ENCODE measurements at regions not wholly inside any gene's neighbourhood (a gene's known extent, or its start where the extent isn't known, plus 50 kb on each side); places are given as distances from the start of the nearest gene placed in this dataset.

GRCh38 chr1:223462866-223463404 lies 69.7 kb downstream of the CCDC185 start:
- BruUV-seq (replicated peaks): no TSS peak
- DNase-seq (ENCODE audit: low read depth, low spot score) (no peak), ATAC-seq (no peak)
- Histone ChIP-seq H3K36me3 (ENCODE audit: control insufficient read depth, insufficient read depth, low read length) (no peaks in the 10 kb centered on the region), H3K4me3 (ENCODE audit: low read depth in 2 of 2, low read length in 2 of 2) (no peak overlapping the region), H3K27me3 (ENCODE audit: control insufficient read depth, insufficient read depth, low read length) (peaks cover 2% of the 10 kb centered on the region; the same call in 1 of the 2 replicates), H3K4me1 (ENCODE audit: control insufficient read depth, insufficient read depth, low read length) (no peaks in the 10 kb centered on the region), H3K9me3 (ENCODE audit: control insufficient read depth, insufficient read depth, low read depth, low read length) (no peaks in the 10 kb centered on the region), H3K27ac (ENCODE audit: low read length) (no peak overlapping the region)
- TF ChIP-seq, protein P1, sequence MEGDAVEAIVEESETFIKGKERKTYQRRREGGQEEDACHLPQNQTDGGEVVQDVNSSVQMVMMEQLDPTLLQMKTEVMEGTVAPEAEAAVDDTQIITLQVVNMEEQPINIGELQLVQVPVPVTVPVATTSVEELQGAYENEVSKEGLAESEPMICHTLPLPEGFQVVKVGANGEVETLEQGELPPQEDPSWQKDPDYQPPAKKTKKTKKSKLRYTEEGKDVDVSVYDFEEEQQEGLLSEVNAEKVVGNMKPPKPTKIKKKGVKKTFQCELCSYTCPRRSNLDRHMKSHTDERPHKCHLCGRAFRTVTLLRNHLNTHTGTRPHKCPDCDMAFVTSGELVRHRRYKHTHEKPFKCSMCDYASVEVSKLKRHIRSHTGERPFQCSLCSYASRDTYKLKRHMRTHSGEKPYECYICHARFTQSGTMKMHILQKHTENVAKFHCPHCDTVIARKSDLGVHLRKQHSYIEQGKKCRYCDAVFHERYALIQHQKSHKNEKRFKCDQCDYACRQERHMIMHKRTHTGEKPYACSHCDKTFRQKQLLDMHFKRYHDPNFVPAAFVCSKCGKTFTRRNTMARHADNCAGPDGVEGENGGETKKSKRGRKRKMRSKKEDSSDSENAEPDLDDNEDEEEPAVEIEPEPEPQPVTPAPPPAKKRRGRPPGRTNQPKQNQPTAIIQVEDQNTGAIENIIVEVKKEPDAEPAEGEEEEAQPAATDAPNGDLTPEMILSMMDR (IDR thresholded peaks at IDR 0.05): no peak
- TF ChIP-seq TCF7L2 (IDR thresholded peaks at IDR 0.05; ENCODE audit: low read depth, low read length): no peak
- TF ChIP-seq SIN3A (IDR thresholded peaks at IDR 0.05; ENCODE audit: borderline replicate concordance, insufficient read depth, low read depth, low read length): no peak
- TF ChIP-seq POLR2AphosphoS5 (IDR thresholded peaks at IDR 0.05; ENCODE audit: low read depth, low read length): no peak
- intact Hi-C loops (cut with micrococcal nuclease; ENCODE audit: unreplicated experiment) (no loop called here), in situ Hi-C loops (cut with HindIII; ENCODE audit: low pct_unique_long_range_greater_than_20kb, low sequenced_read_pairs) (no loop called here)
- CTCF ChIA-PET: no interaction called here
- POLR2A ChIA-PET: interaction anchor here (0.5 kb wide), 1 partner anchor 392 kb away, joined by 4 read pairs; no protein-coding TSS in a partner anchor

DNA sequence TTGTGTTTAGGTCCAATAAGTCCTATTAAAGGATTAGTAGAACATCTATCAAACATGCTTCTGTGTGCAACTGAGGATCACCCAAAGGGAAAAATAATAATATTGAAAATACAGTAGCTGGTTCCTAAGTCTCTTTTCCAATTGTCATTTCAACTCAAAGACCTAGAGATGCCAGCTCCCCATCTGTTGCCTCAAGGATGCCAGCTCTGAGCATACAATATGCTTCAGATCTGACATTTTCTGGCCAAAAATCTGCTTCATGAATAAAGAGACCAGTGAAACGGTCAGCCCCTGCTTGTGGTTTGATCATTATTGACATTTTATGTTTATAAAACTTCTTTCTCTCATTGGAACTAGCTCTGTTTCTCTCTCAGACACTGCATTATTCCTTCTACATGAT lies 72.9 kb downstream of the CCDC185 start:
- CTCF ChIA-PET: no interaction called here
- POLR2A ChIA-PET: no interaction called here

More for the DNA sequence above, 72.9 kb downstream of the CCDC185 start:
- TF ChIP-seq SIN3A (IDR thresholded peaks at IDR 0.05; ENCODE audit: borderline replicate concordance, insufficient read depth, low read depth, low read length) (no peak), TCF7L2 (IDR thresholded peaks at IDR 0.05; ENCODE audit: low read depth, low read length) (no peak), POLR2AphosphoS5 (IDR thresholded peaks at IDR 0.05; ENCODE audit: low read depth, low read length) (no peak), REST (IDR thresholded peaks at IDR 0.05; ENCODE audit: insufficient read depth in 1 of 2, low read depth in 2 of 2, low read length in 1 of 2) (no peak)
- TF ChIP-seq, protein P1 (IDR thresholded peaks at IDR 0.05): no peak
- H3K4me3 ChIP-seq (ENCODE audit: low read depth in 2 of 2, low read length in 2 of 2): no peak overlapping the region
- no TSS peak for BruUV-seq (replicated peaks)
- H3K27ac ChIP-seq (ENCODE audit: low read length): no peak overlapping the region
- ATAC-seq (no peak), DNase-seq (ENCODE audit: low read depth, low spot score) (no peak)
- no peaks in the 10 kb centered on the region for H3K27me3 ChIP-seq (ENCODE audit: control insufficient read depth, insufficient read depth, low read length)
- intact Hi-C loops (cut with micrococcal nuclease; ENCODE audit: unreplicated experiment) (no loop called here), in situ Hi-C loops (cut with HindIII; ENCODE audit: low pct_unique_long_range_greater_than_20kb, low sequenced_read_pairs) (no loop called here)
- no peaks in the 10 kb centered on the region for H3K9me3 ChIP-seq (ENCODE audit: control insufficient read depth, insufficient read depth, low read depth, low read length)
- H3K4me1 ChIP-seq (ENCODE audit: control insufficient read depth, insufficient read depth, low read length): no peaks in the 10 kb centered on the region
- H3K36me3 ChIP-seq (ENCODE audit: control insufficient read depth, insufficient read depth, low read length): no peaks in the 10 kb centered on the region

All from Panc1 (cell line).